Kidney epithelial cell (primary cell): ENCODE measurements at regions not wholly inside any gene's neighbourhood (a gene's known extent, or its start where the extent isn't known, plus 50 kb on each side); places are given as distances from the start of the nearest gene placed in this dataset.
"Not testable (repeated sequence)": the region's sequence is repeated elsewhere in the genome, so short reads cannot be mapped to it uniquely, and the experiment has no call there.

ENCODE experiments used
- DNase-seq: peaks from one replicate; pipeline ENCODE4 v3.0.0-alpha.2; 2010; ENCODE audit warnings: low read depth
- H3K27me3 ChIP-seq: 2 replicates; pipeline ENCODE4 v1.6.0; 2011; ENCODE audit warnings: low read length; ENCODE audit not compliant: control insufficient read depth, insufficient read depth
- H3K36me3 ChIP-seq: 2 replicates; pipeline ENCODE4 v1.5.1; 2011; ENCODE audit warnings: low read length; ENCODE audit not compliant: control insufficient read depth, insufficient read depth
- H3K4me3 ChIP-seq: 2 replicates; pipeline ENCODE4 v1.5.1; 2011; ENCODE audit warnings: low read depth, mild to moderate bottlenecking, control low read depth, low read length
- TF ChIP-seq, protein P1 (sequence below): IDR thresholded peaks from 2 replicates; pipeline ENCODE4 v1.5.1; 2011; ENCODE audit warnings: mild to moderate bottlenecking, moderate library complexity, low read length, control low read depth, inconsistent platforms; ENCODE audit not compliant: insufficient read depth, poor library complexity, severe bottlenecking

GRCh38 chr12:124675881-124676713 lies 108.7 kb upstream of the NCOR2 start:
- TF ChIP-seq, protein P1, sequence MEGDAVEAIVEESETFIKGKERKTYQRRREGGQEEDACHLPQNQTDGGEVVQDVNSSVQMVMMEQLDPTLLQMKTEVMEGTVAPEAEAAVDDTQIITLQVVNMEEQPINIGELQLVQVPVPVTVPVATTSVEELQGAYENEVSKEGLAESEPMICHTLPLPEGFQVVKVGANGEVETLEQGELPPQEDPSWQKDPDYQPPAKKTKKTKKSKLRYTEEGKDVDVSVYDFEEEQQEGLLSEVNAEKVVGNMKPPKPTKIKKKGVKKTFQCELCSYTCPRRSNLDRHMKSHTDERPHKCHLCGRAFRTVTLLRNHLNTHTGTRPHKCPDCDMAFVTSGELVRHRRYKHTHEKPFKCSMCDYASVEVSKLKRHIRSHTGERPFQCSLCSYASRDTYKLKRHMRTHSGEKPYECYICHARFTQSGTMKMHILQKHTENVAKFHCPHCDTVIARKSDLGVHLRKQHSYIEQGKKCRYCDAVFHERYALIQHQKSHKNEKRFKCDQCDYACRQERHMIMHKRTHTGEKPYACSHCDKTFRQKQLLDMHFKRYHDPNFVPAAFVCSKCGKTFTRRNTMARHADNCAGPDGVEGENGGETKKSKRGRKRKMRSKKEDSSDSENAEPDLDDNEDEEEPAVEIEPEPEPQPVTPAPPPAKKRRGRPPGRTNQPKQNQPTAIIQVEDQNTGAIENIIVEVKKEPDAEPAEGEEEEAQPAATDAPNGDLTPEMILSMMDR: no peak
- no peak for DNase-seq
- H3K4me3 ChIP-seq: no peak overlapping the region
- H3K36me3 ChIP-seq: no peaks in the 10 kb centered on the region
- H3K27me3 ChIP-seq: no peaks in the 10 kb centered on the region

DNA sequence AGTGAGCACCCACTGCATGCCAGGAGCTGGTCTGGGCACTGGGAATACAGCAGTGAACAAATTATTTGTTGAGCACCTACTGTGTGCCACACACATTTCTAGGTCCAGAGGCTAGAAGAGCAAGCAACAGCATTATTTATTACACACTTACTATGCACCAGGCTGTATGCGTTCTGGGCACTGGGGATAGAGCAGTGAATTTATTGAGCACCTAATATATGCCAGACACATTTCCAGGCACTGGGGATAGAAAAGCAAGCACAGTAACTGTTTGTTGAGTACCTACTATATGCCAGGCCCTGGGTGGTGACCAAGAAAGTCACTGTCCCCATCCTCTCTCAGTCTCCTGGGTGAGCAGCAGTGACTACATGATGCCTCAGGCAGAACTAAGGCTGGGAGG lies 107.5 kb upstream of the NCOR2 start:
- no peak for DNase-seq
- Histone ChIP-seq H3K36me3 (no peaks in the 10 kb centered on the region), H3K4me3 (no peak overlapping the region), H3K27me3 (no peaks in the 10 kb centered on the region)
- TF ChIP-seq, protein P1: no peak

GRCh38 chr12:124673801-124674617 lies 106.6 kb upstream of the NCOR2 start:
- Histone ChIP-seq H3K4me3 (no peak overlapping the region), H3K36me3 (no peaks in the 10 kb centered on the region), H3K27me3 (no peaks in the 10 kb centered on the region)
- TF ChIP-seq, protein P1: no peak
- no peak for DNase-seq

GRCh38 chr12:124669271-124669721 lies 101.9 kb upstream of the NCOR2 start:
- H3K36me3 ChIP-seq, H3K4me3 ChIP-seq, H3K27me3 ChIP-seq, DNase-seq: not testable (repeated sequence)

GRCh38 chr12:124668602-124669001 lies 101.2 kb upstream of the NCOR2 start:
- TF ChIP-seq, protein P1: no peak
- no peak overlapping the region for H3K4me3 ChIP-seq
- H3K27me3 ChIP-seq: no peaks in the 10 kb centered on the region
- no peaks in the 10 kb centered on the region for H3K36me3 ChIP-seq
- DNase-seq: no peak

- no peak for DNase-seq
- no peaks in the 10 kb centered on the region for H3K36me3 ChIP-seq
- H3K27me3 ChIP-seq: no peaks in the 10 kb centered on the region
- H3K4me3 ChIP-seq: no peak overlapping the region
- TF ChIP-seq, protein P1: no peak
Measured at GRCh38 chr12:124667506-124668326, 100.3 kb upstream of the NCOR2 start.
